Stimulated activated naive CD8-positive, alpha-beta T cell treated with anti-CD3 and anti-CD28 coated beads, Interleukin-15, amount 100 ng/mL, for 72 hours (primary cell): ENCODE measurements at regions not wholly inside any gene's neighbourhood (a gene's known extent, or its start where the extent isn't known, plus 50 kb on each side); places are given as distances from the start of the nearest gene placed in this dataset.

Experiments used
- ATAC-seq: fragments of 150-1000 bp; cut with Tn5 transposase; 2 replicates; pipeline ENCODE4 v1.10.0; 2021; ENCODE audit warnings: mild to moderate bottlenecking, moderate library complexity
- DNase-seq, 2 donors: peaks; one replicate each; pipeline ENCODE4 v3.0.0; 2021 to 2022
- H3K27ac Mint-ChIP-seq, 2 donors: one replicate each; pipeline ENCODE4 v1.8.0; 2022; ENCODE audit warnings: mild to moderate bottlenecking in 2 of 2, mixed read lengths in 2 of 2, moderate library complexity in 2 of 2
- H3K27me3 Mint-ChIP-seq: one replicate; pipeline ENCODE4 v1.8.0; 2022; ENCODE audit warnings: mixed read lengths
- H3K4me1 Mint-ChIP-seq: one replicate; pipeline ENCODE4 v1.8.0; 2022; ENCODE audit warnings: mild to moderate bottlenecking, mixed read lengths
- H3K4me3 Mint-ChIP-seq, 2 donors: one replicate each; pipeline ENCODE4 v1.8.0; 2022; ENCODE audit warnings: mild to moderate bottlenecking in 2 of 2, mixed read lengths in 2 of 2, moderate library complexity in 1 of 2
- H3K9me3 Mint-ChIP-seq, 2 donors: one replicate each; pipeline ENCODE4 v1.8.0; 2022; ENCODE audit warnings: mixed read lengths in 2 of 2

DNA sequence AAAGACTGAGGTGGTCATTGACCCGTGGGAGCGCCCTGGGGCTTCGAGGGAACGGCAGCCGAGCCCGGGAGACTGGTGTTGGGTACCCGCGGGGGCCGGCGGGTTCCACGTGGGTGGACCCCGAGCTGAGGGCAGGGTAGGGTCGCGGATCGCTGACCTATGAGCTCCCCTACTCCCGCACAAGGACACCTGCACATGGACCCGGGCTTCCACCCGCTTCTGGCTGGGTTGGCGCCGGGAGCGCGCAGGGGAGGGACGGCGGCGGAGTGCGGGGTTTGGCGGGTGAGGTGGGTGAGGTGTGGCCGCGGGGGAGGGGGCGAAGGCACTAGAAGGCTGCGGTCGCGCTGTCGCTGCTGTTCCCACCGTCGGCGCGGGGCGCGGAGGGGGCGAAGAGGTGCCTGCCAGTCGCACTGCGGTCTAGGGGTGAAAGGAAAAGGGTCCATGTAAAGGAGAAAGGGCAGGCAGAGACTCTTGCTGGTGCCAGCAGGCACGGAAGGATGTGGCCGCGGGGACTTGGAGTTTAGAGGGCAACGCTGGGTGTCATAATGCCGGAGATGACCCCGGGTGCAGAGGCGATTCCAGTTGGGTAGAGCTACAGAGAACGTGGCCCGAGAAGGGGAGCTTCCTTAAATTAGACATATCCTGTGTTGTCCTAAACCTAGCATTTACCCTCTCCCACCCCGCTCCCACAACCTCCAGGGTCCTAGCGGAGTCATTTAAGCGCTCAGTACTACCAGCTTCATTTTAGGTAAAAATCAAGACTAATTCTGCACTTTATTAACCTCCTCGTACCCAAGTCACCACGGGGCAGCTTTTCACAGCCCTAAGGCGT, 245.9 kb upstream of the TOPAZ1 start:
- DNase-seq: peak in 1 of 2 donors; percentile 17
- peak; percentile 21 for ATAC-seq
- H3K27ac Mint-ChIP-seq: no peak overlapping the region
- peaks cover 4 to 6% of the 10 kb centered on the region in 2 donors for H3K9me3 Mint-ChIP-seq
- peaks cover 100% of the 10 kb centered on the region for H3K27me3 Mint-ChIP-seq
- H3K4me3 Mint-ChIP-seq: peak overlapping the region; percentile 89
- peaks cover 49% of the 10 kb centered on the region for H3K4me1 Mint-ChIP-seq

DNA sequence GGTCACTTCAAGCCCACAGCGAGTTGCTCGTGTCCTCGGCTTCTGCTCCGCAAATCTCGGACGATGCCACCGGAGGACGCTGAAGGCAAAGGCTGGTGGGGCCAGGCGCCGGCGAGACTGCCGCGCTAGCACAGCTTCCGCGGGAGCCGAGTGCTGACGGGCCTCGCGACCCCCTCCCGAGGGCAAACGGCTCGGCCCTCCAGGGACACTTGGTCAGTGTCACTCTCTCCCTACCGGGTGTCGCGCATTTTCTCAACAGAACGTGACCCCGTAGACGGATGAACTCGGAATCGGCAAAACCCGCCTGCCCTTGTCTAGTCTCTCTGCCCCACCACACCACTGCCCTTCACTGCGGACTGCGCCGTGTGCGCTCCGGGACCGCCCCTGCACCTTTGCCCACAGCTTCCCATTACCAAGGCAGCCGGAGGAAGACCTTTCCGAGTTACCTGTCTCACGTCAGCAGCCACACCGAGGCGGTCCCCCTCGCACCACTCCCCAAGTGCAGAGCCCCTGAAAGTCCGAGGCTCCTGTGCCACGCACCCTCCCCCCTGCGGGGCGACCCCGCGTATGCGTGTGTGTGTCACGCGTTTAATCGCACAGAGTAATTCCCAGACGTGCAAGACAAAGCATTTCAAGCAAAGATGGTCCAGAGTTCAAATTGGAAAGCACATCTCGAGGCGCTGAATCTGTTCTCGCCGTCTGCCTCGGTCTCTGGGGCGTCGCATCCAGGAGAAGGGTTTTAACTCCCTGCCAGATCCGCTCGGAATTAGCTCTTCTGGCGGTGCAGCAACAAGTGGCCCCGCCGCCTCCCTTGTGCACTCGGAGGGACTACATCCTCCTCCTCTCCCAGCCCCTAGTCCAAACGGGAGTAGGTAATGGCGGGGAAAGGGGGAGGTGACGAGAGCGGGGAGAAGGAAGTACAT, 245.0 kb upstream of the TOPAZ1 start:
- H3K9me3 Mint-ChIP-seq: no peaks in the 10 kb centered on the region
- H3K4me3 Mint-ChIP-seq: peak overlapping the region; percentile 89
- no peak overlapping the region for H3K27ac Mint-ChIP-seq
- H3K4me1 Mint-ChIP-seq: peaks cover 49% of the 10 kb centered on the region
- ATAC-seq: peak; percentile 31
- H3K27me3 Mint-ChIP-seq: peaks cover 100% of the 10 kb centered on the region
- DNase-seq: peak; percentile 30 to 45

DNA sequence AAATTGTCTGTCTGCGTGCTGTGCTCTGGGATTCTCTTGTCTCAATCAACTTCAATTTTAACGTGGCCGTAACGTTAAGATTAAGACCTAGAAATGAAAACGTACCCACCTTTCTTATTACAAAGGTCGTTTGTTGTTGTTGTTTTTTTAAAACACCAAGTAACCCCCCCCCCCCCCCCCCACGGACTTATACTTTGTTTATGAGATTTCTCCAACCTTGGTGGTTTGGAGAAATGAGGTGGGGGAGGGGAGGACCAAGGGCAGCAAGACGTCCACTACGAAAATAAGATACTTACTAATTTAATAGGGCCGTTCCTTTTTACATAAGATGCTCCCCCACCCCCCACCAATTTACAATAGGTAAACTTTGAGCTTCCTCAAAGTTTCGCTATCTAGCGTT, 244.4 kb upstream of the TOPAZ1 start:
- H3K27ac Mint-ChIP-seq: no peak overlapping the region
- peak overlapping the region; percentile 89 for H3K4me3 Mint-ChIP-seq
- H3K27me3 Mint-ChIP-seq: peaks cover 100% of the 10 kb centered on the region

DNA sequence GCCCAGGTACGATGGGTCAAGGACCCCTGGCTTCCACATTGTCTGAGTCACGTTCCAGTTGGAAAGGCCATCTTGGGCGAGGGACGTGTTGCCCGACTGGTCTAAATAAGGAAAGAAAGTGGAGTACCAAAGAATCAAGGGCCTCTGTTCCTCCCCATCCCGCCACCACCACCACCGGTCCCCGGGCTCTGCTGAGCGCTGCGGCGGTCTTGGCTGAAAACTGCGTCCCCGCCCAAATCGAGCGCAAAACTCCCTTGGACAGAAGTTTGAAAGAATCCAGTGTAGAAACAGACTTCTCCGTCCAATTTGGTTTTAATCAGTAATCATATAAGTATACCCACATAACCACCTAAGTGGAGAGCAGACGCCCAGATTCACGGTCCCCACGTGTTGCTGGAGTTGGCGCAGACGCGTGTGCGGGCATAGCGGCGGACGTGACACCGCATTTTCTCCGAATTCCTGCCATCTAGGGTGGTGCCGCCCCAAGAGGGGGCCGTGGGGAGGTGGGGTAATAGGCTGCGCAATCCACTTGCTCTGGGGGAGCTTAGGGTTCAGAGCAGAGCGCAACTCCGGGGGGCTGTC, 243.8 kb upstream of the TOPAZ1 start:
- DNase-seq (peak in 1 of 2 donors; percentile 10), ATAC-seq (no peak)
- H3K27ac Mint-ChIP-seq: no peak overlapping the region
- no peaks in the 10 kb centered on the region for H3K9me3 Mint-ChIP-seq
- peaks cover 100% of the 10 kb centered on the region for H3K27me3 Mint-ChIP-seq
- peaks cover 49% of the 10 kb centered on the region for H3K4me1 Mint-ChIP-seq
- peak overlapping the region; percentile 86 to 89 for H3K4me3 Mint-ChIP-seq

More for the DNA sequence above, 244.4 kb upstream of the TOPAZ1 start:
- DNase-seq (no peak), ATAC-seq (no peak)
- Mint-ChIP-seq H3K4me1 (peaks cover 49% of the 10 kb centered on the region), H3K9me3 (no peaks in the 10 kb centered on the region)

DNA sequence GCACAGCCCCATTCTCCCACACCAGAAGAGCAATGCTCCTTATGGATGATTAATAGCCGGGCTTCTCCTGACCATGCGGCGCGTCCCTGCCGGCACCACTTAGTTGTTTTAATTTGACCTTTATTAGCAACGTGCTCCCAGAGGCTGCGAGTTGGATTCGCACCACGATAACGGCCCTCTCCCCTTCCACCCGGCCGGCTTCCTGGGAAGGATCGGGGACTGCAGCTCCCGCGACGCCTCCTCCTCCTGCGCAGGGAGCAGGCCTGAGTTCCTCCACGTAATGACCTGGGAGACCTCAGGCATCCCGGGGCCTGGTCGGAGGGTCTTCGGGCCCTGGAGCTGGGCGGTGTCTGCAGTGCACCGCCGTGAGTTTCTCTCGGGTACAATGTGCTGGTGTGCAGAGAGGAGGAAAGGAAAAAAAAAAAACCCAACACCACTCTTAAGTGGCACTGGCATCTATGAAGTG, 243.3 kb upstream of the TOPAZ1 start:
- peak; percentile 33 for ATAC-seq
- no peaks in the 10 kb centered on the region for H3K9me3 Mint-ChIP-seq
- peaks cover 100% of the 10 kb centered on the region for H3K27me3 Mint-ChIP-seq
- H3K4me1 Mint-ChIP-seq: peaks cover 49% of the 10 kb centered on the region
- DNase-seq: no peak
- peak overlapping the region in 1 of 2 donors; percentile 26 for H3K27ac Mint-ChIP-seq
- peak overlapping the region; percentile 86 to 89 for H3K4me3 Mint-ChIP-seq

DNA sequence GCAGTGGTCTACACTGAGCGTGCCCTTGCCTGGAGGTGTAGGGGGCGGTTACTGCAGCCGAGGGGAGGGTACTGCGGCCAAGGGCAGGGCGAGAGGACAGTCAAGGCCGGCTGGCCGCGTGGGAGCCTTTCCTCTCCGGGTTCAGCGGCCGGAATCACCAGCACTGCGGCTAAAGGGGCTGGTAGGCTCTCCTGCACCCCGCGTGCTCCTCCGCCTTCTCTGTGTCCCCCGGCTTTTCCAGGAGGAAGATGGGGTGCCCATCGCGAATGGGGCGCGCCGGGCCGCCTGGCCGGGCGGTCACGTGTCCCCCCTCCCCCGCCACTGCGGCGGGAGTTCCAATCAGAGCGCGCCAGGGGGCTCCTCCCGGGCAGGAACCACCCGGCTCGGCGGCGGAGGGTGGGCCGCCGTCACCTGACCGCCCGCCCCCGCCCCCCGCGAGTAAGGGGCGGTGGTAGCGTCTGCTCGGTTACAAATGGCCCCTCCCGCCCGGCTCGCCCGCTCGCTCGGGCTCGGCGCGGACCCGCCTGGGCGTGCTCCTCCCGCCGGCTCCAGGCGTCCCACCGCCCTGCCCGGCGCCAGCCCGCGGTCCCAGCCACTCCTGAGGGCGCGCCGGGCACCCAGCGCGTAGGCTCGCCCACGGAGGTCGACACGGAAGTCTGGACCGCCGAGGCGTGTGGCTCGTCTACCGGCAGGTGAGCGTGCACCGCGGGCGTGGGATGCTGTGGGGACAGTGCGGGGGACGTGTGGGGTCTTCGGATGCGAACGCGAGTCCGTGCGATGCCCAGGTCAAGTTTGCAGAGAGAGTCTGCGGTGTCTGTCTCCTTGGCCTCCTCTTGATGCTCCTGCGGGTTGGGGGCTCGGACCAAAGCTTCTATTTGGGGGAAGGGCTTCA, 242.6 kb upstream of the TOPAZ1 start:
- Mint-ChIP-seq H3K27ac (peak overlapping the region in 1 of 2 donors; percentile 26), H3K4me1 (peaks cover 49% of the 10 kb centered on the region), H3K9me3 (no peaks in the 10 kb centered on the region), H3K27me3 (peaks cover 100% of the 10 kb centered on the region), H3K4me3 (peak overlapping the region; percentile 86 to 89)
- DNase-seq (peak in 1 of 2 donors; percentile 23), ATAC-seq (peak; percentile 16)

DNA sequence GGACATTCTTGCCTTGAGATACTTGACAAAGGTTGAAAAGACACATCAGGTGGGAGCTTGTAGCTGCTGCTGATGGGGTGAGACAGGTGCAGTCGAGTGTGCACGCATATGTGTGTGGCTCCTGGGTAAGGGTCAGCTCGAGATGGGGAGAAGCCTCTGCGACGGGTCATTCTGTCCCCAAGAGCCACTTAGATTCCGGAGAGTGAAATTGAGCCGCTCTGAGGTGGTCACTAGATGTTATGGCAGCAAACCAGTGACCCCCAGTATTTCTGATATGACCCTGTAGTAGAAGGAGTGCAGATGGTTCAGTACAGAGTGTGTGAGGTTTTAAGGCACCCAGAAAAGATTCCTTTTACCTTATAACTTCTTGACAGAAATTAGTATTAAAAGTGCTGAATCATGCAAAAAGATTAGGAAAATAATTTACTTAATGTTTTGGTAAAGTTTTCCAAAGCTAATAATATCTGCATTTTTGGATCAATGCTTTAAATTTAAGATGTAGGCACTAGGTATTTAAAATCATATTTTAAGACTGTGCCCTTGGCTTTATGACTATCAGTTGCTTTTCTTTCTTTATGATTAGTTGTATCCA, 241.9 kb upstream of the TOPAZ1 start:
- Mint-ChIP-seq H3K4me1 (peaks cover 43% of the 10 kb centered on the region), H3K27ac (no peak overlapping the region), H3K4me3 (peak overlapping the region; percentile 24 to 69), H3K9me3 (no peaks in the 10 kb centered on the region), H3K27me3 (peaks cover 100% of the 10 kb centered on the region)
- DNase-seq: no peak
- ATAC-seq: no peak

DNA sequence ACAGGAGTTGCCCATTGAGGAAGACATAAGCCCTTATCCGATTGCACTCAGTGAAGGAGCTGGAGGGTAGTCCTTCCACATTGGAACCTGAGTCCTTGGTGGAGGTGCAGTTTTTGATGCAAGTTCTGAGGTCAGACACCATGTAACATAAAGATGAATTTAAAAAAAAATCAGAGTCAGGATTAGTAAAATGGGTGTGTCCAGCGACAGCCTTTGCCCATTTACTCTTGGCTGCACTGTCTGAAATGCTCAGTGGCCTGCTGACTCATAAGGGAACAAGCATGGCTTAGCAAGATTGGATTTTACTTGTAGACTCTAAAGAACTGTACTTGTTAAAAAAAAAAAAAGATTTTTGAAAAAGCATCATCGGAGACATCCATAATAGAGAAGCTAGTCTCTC, 241.1 kb upstream of the TOPAZ1 start:
- no peaks in the 10 kb centered on the region for H3K9me3 Mint-ChIP-seq
- H3K27me3 Mint-ChIP-seq: peaks cover 95% of the 10 kb centered on the region
- DNase-seq (no peak), ATAC-seq (no peak)
- no peak overlapping the region for H3K4me3 Mint-ChIP-seq
- peaks cover 37% of the 10 kb centered on the region for H3K4me1 Mint-ChIP-seq
- H3K27ac Mint-ChIP-seq: no peak overlapping the region

DNA sequence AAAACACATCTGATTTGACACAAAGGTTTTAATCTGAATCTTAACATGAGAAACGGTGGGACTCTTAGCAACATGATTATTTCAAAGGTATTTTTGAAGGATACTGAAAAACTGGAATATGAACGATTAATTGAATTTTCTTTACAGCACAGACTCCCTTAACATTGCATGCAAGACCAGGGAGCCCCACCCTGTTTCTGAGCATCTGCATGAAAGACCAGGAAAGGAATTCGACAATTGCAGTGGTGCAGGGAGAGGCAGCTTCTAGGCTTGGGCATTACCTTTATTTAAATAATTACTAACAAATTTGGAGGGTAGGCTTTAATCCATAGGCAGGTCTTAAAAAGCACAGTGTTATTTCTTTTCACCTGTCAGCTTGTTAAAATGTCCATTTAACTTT, 240.6 kb upstream of the TOPAZ1 start:
- ATAC-seq (no peak), DNase-seq (no peak)
- no peaks in the 10 kb centered on the region for H3K9me3 Mint-ChIP-seq
- peaks cover 33% of the 10 kb centered on the region for H3K4me1 Mint-ChIP-seq
- H3K27me3 Mint-ChIP-seq: peaks cover 90% of the 10 kb centered on the region
- H3K4me3 Mint-ChIP-seq: no peak overlapping the region
- no peak overlapping the region for H3K27ac Mint-ChIP-seq

DNA sequence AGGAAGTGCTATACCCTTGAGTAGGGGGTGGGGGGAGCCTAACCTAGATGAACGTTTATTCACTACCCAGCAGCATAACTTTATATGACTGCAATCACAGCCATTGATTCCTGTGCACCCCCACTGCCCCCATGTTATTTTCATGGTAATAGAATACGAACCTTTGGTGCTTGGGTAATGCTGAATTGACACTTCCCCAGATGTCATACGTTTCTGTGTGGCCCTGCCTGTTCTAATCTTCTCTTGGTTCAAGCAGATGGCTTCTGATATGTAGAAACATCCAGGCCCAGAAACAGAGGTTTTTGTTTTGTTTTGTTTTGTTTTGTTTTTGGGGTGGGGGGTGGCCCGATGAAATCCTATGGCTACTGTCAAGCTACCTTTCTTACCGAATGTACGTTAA, 237.9 kb upstream of the TOPAZ1 start:
- Mint-ChIP-seq H3K4me1 (peaks cover 5% of the 10 kb centered on the region), H3K9me3 (no peaks in the 10 kb centered on the region), H3K4me3 (no peak overlapping the region), H3K27ac (no peak overlapping the region), H3K27me3 (peaks cover 73% of the 10 kb centered on the region)
- ATAC-seq (no peak), DNase-seq (no peak)

DNA sequence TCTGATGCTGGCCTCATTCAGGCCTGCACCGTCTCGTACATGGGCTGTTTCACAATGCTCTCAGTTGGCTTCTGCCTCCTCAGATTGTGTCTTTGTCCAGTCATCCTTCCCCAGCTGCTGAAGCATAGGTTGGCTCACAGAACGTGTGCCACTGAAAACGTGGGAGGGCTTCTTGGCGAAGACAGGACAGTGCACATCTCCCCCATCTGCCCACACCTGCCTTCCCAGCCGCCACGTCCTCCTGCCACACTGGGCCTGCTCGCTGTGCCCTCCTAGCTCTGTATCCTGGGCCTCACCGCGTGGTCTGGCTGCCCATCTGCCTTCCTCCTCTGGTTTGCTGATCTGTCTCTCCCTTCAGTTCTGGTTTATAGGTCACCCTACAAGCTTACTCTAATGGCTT, 230.0 kb upstream of the TOPAZ1 start:
- Mint-ChIP-seq H3K27me3 (peaks cover 63% of the 10 kb centered on the region), H3K27ac (peak overlapping the region in 1 of 2 donors; percentile 89), H3K4me1 (peaks cover 5% of the 10 kb centered on the region), H3K9me3 (no peaks in the 10 kb centered on the region), H3K4me3 (no peak overlapping the region)
- ATAC-seq (no peak), DNase-seq (no peak)

DNA sequence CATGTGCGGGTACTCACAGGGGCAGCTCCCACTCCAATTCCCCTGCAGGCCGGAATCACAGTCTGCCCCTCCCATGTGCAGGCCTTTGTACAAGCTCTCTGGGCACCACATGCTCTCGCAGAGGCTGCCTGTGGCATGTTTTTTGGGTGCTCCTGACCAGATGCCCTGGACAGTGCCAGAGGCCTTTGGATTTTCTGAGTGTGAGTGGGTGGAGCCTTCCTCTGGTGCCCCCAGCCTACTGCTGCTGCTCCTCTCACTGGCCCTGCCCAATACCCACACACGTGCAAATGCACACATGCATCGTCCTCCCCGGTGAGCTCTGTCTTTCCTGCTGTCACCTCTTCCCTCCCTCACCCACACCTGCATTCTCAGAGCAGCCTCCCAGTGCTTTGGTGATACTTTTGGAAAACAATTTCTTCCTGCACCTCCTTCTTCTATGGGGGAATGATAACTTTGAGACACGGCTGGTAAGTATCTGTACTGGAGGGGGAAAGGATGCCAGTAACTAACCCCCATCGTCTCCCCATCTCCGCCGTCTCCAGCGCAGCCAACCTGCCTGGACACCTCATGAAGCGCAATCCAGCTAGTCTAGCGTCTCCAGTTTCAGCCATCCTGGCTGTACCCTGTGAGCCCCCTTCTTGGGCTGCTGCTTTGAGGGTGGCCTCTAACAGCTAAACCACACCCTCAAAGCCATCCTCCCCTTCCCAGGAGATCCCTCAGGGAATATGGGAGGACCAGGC, 229.4 kb upstream of the TOPAZ1 start:
- Mint-ChIP-seq H3K4me3 (no peak overlapping the region), H3K27me3 (peaks cover 64% of the 10 kb centered on the region)
- no peak for ATAC-seq

DNA sequence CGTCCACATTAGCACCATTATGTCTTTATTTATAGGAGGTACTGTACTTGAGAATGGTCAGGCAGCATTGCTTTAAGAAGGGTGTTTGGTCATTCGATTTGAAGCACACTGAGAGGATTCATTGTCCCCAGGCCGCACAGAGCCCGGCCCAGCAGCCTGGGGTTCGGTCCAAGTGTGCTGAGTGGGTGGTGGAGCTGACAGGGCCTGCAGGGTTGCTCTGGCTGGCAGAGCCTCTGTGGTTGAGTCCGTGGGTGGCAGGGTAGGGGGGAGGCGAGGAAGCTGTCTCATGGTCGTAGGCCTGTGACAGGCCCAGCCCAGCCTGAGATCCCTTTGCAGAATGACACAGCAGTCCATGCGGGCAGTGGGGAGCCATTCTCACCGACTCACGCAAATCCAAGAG, 227.7 kb upstream of the TOPAZ1 start:
- Mint-ChIP-seq H3K27ac (no peak overlapping the region), H3K4me1 (peaks cover 10% of the 10 kb centered on the region), H3K27me3 (peaks cover 59% of the 10 kb centered on the region), H3K9me3 (no peaks in the 10 kb centered on the region), H3K4me3 (no peak overlapping the region)
- ATAC-seq: no peak
- DNase-seq: no peak

More for the DNA sequence above, 229.4 kb upstream of the TOPAZ1 start:
- Mint-ChIP-seq H3K27ac (no peak overlapping the region), H3K4me1 (peaks cover 10% of the 10 kb centered on the region), H3K9me3 (no peaks in the 10 kb centered on the region)
- no peak for DNase-seq

DNA sequence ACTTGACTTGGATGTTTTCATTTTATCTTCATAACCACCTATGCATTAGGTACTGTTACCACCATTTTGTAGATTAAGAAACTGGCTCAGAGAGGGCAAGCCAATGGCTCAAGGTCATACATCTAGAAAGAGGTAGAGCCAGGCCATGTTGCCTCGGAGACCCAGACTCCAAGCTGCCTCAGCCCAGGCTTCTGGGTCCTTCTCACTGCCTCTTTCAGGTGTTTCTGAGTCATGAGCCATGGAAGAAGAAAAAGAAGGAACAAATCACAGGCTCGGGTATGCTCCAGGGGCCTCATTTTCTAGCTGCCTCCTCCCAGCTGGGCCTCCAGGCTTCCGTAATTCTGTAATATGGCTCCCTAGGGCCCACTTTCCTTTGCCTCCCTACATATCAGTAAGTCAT, 226.5 kb upstream of the TOPAZ1 start:
- DNase-seq (no peak), ATAC-seq (no peak)
- no peak overlapping the region for H3K27ac Mint-ChIP-seq
- H3K9me3 Mint-ChIP-seq: no peaks in the 10 kb centered on the region
- peaks cover 56% of the 10 kb centered on the region for H3K27me3 Mint-ChIP-seq
- no peak overlapping the region for H3K4me3 Mint-ChIP-seq
- peaks cover 10% of the 10 kb centered on the region for H3K4me1 Mint-ChIP-seq
